Stomach smooth muscle (tissue), 2 donors: ENCODE measurements at regions not wholly inside any gene's neighbourhood (a gene's known extent, or its start where the extent isn't known, plus 50 kb on each side); places are given as distances from the start of the nearest gene placed in this dataset.

Experiments used
- H3K27ac ChIP-seq: one replicate; pipeline ENCODE4 v1.7.0; 2013; ENCODE audit warnings: mild to moderate bottlenecking, low read length, inconsistent platforms
- H3K27me3 ChIP-seq, 2 donors: one replicate each; pipeline ENCODE4 v1.7.0; 2013; ENCODE audit warnings: low read length in 2 of 2; ENCODE audit not compliant: insufficient read depth in 2 of 2, control insufficient read depth in 1 of 2
- H3K36me3 ChIP-seq, 2 donors: one replicate each; pipeline ENCODE4 v1.7.0; 2013; ENCODE audit warnings: low read length in 2 of 2; ENCODE audit not compliant: control insufficient read depth in 2 of 2, insufficient read depth in 2 of 2
- H3K4me1 ChIP-seq: one replicate; pipeline ENCODE4 v1.7.0; 2013; ENCODE audit warnings: low read length; ENCODE audit not compliant: control insufficient read depth, insufficient read depth
- H3K4me3 ChIP-seq, 2 donors: one replicate each; pipeline ENCODE4 v1.7.0; 2013; ENCODE audit warnings: low read length in 2 of 2
- H3K9ac ChIP-seq, 2 donors: one replicate each; pipeline ENCODE4 v1.7.0; 2013; ENCODE audit warnings: low read length in 2 of 2, mild to moderate bottlenecking in 1 of 2
- H3K9me3 ChIP-seq, 2 donors: one replicate each; pipeline ENCODE4 v1.7.0; 2013; ENCODE audit warnings: low read length in 2 of 2; ENCODE audit not compliant: control insufficient read depth in 2 of 2
- donor health status: healthy.
- donor health status: Pancreatic carcinoma.

DNA sequence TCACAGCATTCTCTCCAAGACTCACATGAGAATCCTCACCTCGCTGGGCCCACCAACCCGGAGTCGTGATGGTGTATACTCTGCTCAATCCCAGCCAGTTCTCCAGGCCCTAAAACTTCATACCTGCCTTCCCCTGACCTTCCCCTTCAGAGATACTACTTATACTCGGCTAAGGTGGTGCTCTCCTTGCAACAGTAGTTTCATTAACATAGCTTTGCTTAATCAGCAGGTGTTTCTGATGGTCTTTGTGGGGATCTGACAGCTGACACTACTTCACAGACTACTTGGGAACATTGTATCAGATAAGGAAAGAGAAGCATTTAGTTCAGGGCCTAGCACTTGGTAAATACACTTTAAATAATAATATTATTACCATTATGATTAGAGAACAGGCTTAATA, 301.5 kb upstream of the DAB1 start:
- Histone ChIP-seq H3K9ac (no peak overlapping the region), H3K9me3 (no peaks in the 10 kb centered on the region), H3K4me1 (peaks cover 5% of the 10 kb centered on the region), H3K27ac (no peak overlapping the region), H3K27me3 (no peaks in the 10 kb centered on the region), H3K4me3 (no peak overlapping the region), H3K36me3 (no peaks in the 10 kb centered on the region)

DNA sequence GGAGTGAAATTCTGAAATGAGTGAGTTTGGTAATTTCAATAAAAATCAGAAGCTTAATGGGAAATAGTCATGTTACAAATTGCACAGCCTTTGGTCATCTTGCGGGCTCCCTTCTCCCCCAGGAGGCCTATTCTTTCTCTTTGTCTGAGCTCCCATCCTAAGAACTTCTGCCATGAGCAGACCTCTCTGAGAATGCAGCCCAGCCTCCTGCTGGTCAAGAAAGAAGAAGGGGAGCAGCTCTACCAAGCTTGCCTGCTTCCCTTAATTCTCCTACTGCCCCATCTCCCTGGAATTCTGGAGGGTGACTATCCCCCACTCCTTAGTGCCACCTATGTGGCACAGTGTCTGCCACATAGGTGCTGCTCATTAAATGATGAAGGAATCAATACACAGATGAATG, 300.7 kb upstream of the DAB1 start:
- no peaks in the 10 kb centered on the region for H3K36me3 ChIP-seq
- H3K27me3 ChIP-seq, result no peaks in the 10 kb centered on the region

DNA sequence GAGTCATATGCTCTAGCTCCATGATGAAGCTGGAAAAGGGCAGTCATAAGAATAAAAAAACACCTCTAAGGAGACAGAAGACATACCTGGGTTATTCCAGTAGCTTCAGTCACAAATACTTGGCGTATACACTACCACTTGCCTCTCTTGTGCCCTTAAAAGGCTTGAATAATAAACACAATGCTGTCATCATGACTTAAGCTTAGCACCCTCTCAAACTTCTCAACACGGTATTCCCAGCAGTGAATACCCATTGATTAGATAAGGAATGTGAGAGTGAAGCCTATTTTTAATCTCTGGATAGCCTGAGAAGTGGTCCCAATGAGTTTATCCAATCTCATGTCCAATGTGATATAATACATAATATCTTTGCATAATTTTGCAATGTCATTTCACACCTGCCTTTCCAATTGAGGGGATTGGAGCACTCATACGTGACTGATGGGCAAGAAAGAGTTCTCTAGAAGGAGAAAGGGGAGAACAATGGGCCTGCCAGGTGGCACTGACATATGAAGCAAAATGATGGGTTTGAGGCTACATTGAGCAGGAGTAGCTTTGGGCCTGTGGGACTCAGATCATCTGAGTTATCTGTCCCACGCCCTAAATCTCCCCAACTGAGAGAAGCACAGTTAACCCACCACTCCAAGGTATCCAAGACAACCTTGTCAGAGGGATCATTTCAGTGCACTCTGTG, 298.6 kb upstream of the DAB1 start:
- H3K9me3 ChIP-seq, result no peaks in the 10 kb centered on the region
- H3K36me3 ChIP-seq, result no peaks in the 10 kb centered on the region
- H3K4me3 ChIP-seq, result no peak overlapping the region
- H3K27me3 ChIP-seq, result no peaks in the 10 kb centered on the region
- H3K9ac ChIP-seq, result no peak overlapping the region
- H3K4me1 ChIP-seq, result peaks cover 5% of the 10 kb centered on the region
- no peak overlapping the region for H3K27ac ChIP-seq

More for the DNA sequence above, 300.7 kb upstream of the DAB1 start:
- Histone ChIP-seq H3K4me1 (peaks cover 5% of the 10 kb centered on the region), H3K4me3 (no peak overlapping the region), H3K9me3 (no peaks in the 10 kb centered on the region), H3K27ac (no peak overlapping the region), H3K9ac (no peak overlapping the region)

DNA sequence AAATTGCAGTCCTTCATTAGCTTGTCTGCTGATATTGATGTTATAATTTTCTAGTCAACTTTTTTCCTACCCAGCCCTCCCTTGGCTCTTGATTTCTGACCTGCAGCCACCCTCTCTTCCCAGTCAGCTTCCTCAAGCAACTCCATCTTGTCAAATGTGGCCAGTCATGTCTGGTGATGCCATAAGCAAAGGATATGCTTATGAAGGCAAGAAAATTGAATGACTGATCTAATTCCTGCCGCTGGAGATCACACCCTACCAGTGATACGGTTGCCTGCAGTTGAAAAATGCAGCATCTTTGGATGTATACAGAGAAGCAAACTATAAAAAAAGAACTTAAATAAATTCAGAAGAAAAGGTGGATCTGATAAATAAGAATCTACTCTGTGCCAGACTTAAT, 297.1 kb upstream of the DAB1 start:
- no peak overlapping the region for H3K27ac ChIP-seq
- no peaks in the 10 kb centered on the region for H3K36me3 ChIP-seq
- no peak overlapping the region for H3K9ac ChIP-seq
- no peaks in the 10 kb centered on the region for H3K4me1 ChIP-seq
- H3K27me3 ChIP-seq, result no peaks in the 10 kb centered on the region
- H3K4me3 ChIP-seq, result no peak overlapping the region
- no peaks in the 10 kb centered on the region for H3K9me3 ChIP-seq

DNA sequence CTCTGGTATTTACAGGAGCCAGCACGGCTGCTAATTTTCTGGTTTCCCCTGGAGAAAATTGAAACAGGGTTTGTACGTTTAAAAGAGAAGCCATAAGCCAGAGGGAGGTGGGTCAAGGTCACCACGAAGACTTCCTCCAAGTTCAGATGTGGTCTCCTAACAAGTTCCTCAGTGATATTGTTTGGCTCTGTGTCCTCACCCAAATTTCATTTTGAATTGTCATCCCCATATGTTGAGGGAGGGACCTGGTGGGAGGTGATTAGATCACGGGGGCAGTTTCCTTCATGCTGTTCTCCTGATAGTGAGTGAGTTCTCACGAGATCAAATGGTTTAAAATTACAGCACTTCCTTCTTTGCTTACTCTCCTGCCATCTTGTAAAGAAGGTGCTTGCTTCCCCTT, 295.4 kb upstream of the DAB1 start:
- Histone ChIP-seq H3K4me1 (no peaks in the 10 kb centered on the region), H3K9ac (no peak overlapping the region), H3K27ac (no peak overlapping the region), H3K27me3 (no peaks in the 10 kb centered on the region), H3K9me3 (no peaks in the 10 kb centered on the region), H3K4me3 (no peak overlapping the region), H3K36me3 (no peaks in the 10 kb centered on the region)

DNA sequence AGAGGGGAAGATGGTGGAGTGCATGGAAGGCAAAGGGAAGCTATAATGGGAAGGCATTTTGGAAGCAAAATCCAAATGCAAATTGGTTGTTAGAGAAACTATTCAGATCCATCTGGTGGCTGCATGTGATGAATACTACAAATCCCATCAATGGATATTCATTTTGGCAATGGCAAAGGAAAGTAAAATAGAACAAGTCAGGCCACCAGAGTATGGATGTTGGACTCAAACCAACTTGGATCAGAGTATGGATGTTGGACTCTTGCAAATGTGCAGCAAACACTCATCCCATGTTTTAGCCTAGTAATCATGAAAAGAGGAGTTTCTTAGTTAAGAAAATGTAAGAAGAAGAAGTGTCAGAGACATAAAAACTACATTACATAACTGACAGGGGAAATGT, 289.6 kb upstream of the DAB1 start:
- Histone ChIP-seq H3K9me3 (peaks cover 0 to 2% of the 10 kb centered on the region in 2 donors), H3K27ac (no peak overlapping the region), H3K4me1 (no peaks in the 10 kb centered on the region), H3K9ac (no peak overlapping the region), H3K4me3 (no peak overlapping the region), H3K27me3 (no peaks in the 10 kb centered on the region), H3K36me3 (no peaks in the 10 kb centered on the region)

DNA sequence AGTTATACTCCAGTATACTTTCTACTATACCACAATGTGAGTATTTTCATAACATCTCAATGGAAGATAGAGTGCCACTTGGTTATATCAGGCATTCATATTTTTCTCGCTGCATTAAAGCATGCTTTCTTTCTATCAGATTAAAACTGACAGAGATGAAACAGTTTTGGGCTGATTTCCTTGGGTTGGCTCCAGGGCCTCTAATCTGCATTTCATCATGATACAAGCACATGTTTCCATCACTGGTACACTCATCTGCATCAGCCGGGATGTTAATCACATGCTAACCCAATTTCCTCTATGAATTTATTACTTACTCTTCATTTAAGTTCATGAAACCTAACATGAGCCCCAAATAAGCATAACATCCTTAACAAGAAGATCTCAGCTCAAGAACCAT, 289.0 kb upstream of the DAB1 start:
- no peak overlapping the region for H3K27ac ChIP-seq
- no peaks in the 10 kb centered on the region for H3K27me3 ChIP-seq
- no peak overlapping the region for H3K9ac ChIP-seq
- no peaks in the 10 kb centered on the region for H3K4me1 ChIP-seq
- no peaks in the 10 kb centered on the region for H3K36me3 ChIP-seq
- no peak overlapping the region for H3K4me3 ChIP-seq
- H3K9me3 ChIP-seq, result peaks cover 0 to 2% of the 10 kb centered on the region in 2 donors

DNA sequence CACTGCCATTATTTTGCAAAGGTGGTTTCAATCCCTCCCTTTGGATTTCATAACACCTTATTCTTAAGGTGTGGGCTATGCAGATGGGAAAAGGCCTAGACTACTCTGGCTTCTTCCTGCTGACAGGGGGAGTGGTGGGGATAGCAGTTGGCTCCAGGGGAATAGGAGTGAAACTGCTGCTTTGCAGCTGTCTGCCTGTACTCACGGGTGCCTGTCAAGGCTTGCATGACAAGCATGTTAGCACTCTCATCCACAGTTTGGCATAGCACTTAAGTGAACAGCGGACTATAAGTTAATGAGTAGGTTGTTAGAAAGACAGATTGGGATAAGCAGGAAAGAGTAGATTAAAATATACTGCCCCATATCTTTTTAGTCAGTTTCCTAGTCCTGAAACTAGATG, 287.5 kb upstream of the DAB1 start:
- Histone ChIP-seq H3K36me3 (no peaks in the 10 kb centered on the region), H3K27ac (no peak overlapping the region), H3K4me3 (no peak overlapping the region)

DNA sequence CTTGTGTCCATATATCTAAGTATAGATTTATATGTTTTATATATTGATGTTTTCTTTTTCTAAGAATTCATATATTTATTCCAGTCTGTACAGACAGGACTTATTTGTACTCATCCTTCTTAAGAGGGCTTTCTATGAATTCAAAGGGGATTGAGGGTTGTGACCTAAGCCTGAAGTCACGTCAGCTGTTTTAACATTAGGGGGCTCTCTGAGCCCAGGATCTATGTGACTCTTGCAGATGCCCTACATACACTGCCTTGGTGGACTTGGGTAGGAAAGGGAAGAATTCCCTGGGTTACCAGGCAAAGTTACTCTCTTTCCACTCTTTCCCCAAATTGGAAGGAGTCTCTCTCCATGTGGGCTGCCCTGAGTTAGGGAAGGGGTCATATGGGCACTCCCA, 283.8 kb upstream of the DAB1 start:
- H3K36me3 ChIP-seq, result no peaks in the 10 kb centered on the region
- H3K9me3 ChIP-seq, result peaks cover 0 to 2% of the 10 kb centered on the region in 2 donors
- no peaks in the 10 kb centered on the region for H3K27me3 ChIP-seq
- no peaks in the 10 kb centered on the region for H3K4me1 ChIP-seq
- no peak overlapping the region for H3K4me3 ChIP-seq
- no peak overlapping the region for H3K27ac ChIP-seq
- no peak overlapping the region for H3K9ac ChIP-seq

More for the DNA sequence above, 287.5 kb upstream of the DAB1 start:
- Histone ChIP-seq H3K9ac (no peak overlapping the region), H3K4me1 (no peaks in the 10 kb centered on the region), H3K9me3 (peaks cover 0 to 2% of the 10 kb centered on the region in 2 donors), H3K27me3 (no peaks in the 10 kb centered on the region)

DNA sequence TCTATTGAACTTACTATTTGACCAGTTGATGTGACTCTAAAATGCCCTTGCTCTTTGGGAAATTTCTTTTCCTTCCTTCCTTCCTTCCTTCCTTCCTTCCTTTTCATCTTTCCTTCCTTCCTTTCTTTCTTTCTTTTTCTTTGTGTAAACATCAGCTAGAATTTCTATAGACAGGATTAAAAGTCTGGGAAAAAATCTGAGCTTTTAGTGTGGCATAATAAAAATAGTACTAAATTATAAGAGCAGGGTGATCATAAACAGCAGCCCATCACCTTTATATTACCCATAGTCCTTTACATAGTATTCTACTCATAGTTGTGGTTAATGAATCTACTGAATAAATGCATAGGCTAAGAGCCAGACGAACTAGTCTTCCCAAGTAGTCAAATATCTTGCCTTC, 281.0 kb upstream of the DAB1 start:
- Histone ChIP-seq H3K9ac (no peak overlapping the region), H3K4me3 (no peak overlapping the region)

DNA sequence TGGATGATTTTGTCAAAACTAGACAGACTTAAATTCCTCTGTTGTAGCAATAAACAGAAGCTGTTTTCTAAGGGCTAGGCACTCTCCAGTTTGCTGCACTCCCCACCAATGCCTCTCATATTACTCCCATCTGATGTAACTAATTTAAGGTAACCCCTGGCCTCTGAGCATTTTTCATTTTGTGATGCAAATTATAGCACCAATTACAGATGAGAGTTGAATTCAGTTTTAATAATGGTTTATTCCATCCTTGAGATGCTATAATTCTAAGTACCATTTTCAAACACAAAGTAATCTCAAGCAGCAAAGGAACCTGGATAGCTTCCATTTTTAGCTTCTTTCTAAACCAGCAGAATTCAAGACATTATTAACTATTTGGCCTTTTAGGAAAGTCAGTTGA, 280.4 kb upstream of the DAB1 start:
- H3K36me3 ChIP-seq, result no peaks in the 10 kb centered on the region
- no peak overlapping the region for H3K27ac ChIP-seq
- no peak overlapping the region for H3K4me3 ChIP-seq
- no peak overlapping the region for H3K9ac ChIP-seq
- peaks cover 0 to 2% of the 10 kb centered on the region in 2 donors for H3K9me3 ChIP-seq
- H3K27me3 ChIP-seq, result no peaks in the 10 kb centered on the region
- H3K4me1 ChIP-seq, result no peaks in the 10 kb centered on the region

More for the DNA sequence above, 281.0 kb upstream of the DAB1 start:
- Histone ChIP-seq H3K9me3 (peaks cover 0 to 2% of the 10 kb centered on the region in 2 donors), H3K27ac (no peak overlapping the region), H3K4me1 (no peaks in the 10 kb centered on the region), H3K27me3 (no peaks in the 10 kb centered on the region), H3K36me3 (no peaks in the 10 kb centered on the region)
